Stimulated activated CD4-positive, alpha-beta T cell treated with anti-CD3 and anti-CD28 coated beads, Interleukin-4, amount 100 ng/mL, for 24 hours (primary cell): ENCODE measurements at regions not wholly inside any gene's neighbourhood (a gene's known extent, or its start where the extent isn't known, plus 50 kb on each side); places are given as distances from the start of the nearest gene placed in this dataset.

Experiments used
- DNase-seq: peaks from one replicate; pipeline ENCODE4 v3.0.0-alpha.2; 2020

DNA sequence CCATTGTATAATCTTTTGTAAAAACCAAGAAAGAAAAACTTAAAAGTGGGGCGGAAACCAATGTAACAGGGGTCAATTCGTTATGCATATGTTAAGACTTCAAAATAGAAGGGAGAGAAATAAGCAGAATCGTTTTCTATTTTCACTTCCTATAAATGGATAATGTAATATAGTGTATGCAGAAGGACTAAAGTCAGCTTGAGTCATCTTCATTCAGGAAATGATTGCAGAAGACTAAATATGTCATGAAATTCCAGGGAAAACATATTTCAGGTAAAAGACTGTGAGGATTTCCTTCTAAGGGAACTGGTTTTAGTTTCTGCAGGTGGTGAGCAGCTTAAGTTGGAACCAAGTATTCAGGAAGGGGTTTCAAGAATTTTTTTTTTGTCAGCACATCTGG is 753.3 kb downstream of the IRX1 start:
- no peak for DNase-seq

DNA sequence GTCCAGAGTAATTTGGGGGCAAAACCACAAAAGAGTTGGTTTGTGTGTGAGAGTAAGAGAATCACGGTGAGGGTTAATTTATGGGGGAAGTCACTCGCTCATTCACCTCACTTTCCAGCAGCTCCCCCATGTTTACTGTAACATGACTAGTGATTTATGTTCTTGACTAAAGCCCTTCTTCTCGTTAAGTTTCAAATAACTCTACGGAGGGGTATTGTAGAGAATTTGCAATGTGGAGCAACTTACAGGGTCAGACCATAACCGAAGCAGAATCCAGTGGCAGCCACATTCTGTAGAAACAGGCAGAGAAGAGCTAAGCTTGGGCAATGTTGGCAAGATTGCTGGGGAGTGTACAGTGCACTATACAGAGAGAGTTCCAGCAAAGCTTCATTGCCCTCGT is 760.6 kb downstream of the IRX1 start:
- no peak for DNase-seq

- DNase-seq = no peak
Measured at GRCh38 chr5:4359847-4360246, 764.2 kb downstream of the IRX1 start.

DNA sequence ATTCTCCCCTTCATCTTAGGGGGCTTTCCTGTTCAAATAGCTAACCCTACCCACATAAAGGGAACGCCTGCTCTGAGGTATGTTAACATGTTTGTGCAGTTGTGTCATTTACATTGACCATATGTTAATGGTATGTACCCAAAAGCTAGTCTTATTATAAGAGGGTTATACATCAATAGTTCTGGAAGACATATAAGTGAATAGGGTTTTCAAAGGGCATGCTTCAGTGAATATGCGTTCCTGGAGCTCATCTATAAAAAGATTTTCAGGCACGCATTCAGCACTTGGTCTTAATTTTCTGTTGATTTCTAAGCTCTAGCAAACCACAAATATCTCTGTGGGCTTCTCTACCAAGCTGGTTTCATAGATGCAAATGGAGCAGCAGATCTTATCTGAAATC is 766.1 kb downstream of the IRX1 start:
- DNase-seq = no peak

DNA sequence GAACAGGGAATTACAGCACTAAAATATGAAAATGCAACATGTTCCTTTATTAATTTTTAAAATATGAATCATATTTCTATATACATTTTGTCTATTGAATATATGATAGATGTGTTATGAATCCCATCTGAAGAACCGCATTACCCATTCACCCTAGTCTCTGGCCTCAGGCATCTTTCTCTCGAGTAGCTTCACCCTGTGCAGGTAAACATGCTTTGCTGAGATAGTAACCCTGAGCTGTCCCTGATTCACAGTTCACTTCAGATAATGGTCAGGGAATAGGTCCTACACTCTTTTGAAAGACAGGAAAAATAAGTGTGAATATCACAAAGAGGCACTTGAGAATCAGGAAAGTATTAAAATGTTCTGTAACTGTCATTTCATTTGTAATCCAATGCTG is 766.8 kb downstream of the IRX1 start:
- DNase-seq = no peak

DNA sequence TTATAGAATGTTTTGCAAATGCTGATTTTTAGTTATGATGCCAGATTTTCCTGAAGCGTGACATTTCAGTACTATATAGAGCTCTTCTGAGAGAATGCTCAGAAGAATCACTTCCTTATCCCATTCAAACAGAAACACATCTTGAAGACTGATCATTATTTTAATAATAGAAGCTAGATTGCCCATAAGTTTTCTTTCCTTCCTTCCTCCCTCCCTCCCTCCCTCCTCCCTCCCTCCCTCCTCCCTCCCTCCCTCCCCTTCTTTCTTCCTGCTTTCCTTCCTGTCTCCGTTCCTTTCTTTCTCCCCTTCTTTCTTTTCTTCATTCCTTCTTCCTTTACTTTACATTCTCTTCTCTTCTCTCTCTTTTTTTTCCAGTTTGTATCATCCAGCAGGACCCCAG is 767.4 kb downstream of the IRX1 start:
- no peak for DNase-seq

DNA sequence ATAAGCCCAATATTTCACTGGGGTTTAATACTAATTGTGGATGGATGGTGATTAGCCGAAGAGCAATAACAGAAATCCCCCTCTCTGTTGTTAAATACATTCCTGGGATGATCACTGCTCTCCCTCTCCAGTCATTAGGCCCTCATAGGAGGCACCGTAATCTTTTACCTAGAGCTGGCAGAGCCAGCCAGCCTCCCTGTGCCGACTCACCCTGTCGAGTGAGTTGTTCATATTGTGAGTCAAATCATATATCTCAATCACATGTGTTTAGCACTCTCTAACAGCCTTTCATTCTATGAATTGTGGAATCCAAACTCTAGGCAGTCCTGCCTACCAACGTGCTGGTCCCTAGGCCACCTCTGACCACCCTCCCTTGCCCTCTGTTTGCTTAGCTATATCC is 771.0 kb downstream of the IRX1 start:
- no peak for DNase-seq

- no peak for DNase-seq
Measured at GRCh38 chr5:4370218-4370617, 769.9 kb upstream of the ADAMTS16 start.

- no peak for DNase-seq
Measured at GRCh38 chr5:4372481-4372880, 767.6 kb upstream of the ADAMTS16 start.

GRCh38 chr5:4373051-4373820 is 766.9 kb upstream of the ADAMTS16 start:
- DNase-seq = no peak

- no peak for DNase-seq
Measured at GRCh38 chr5:4374866-4375265, 765.3 kb upstream of the ADAMTS16 start.

DNA sequence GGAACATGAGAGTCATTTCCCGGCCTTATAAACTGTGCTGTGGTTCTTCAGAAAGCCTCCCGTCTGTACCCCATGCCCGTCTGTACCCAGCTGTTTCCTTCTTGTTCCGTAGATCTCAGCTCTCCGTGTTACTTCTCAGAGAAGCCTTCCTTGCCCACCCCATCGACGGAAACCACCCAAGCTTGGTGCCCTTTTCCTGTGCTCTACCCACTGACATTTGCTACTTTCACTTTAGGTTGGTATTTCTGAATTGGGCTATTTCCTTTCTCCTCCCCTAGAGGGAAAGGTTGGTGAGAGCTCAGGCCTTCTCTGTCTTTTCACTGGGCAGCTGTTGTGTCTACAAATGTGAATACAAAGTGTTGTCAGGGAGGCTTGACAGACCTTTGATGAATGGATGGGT is 764.5 kb upstream of the ADAMTS16 start:
- no peak for DNase-seq

DNA sequence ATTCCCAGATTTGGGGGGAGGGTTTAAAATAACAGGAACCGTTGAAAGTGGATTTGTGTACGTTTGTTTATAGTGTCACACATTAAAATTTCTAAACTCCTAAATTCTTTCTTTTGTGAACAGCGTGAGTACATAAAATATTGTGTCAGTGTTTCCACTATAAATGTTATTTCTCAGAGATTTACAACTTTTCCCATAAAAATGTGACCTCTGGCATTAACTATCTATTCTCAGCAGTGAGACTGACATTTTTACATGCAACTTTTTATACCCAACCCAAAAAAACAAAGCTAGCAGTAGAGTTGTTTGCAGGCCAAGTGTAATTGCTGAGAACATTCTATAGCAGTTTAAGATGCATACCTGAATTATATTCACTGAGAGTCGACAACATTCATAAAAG is 757.0 kb upstream of the ADAMTS16 start:
- no peak for DNase-seq

GRCh38 chr5:4383518-4384198 is 756.5 kb upstream of the ADAMTS16 start:
- no peak for DNase-seq

GRCh38 chr5:4384649-4385048 is 755.5 kb upstream of the ADAMTS16 start:
- no peak for DNase-seq

- DNase-seq = no peak
Measured at GRCh38 chr5:4386152-4386551, 754.0 kb upstream of the ADAMTS16 start.

- DNase-seq = no peak
Measured at GRCh38 chr5:4387290-4387689, 752.8 kb upstream of the ADAMTS16 start.

GRCh38 chr5:4395752-4396151 is 744.4 kb upstream of the ADAMTS16 start:
- no peak for DNase-seq

DNA sequence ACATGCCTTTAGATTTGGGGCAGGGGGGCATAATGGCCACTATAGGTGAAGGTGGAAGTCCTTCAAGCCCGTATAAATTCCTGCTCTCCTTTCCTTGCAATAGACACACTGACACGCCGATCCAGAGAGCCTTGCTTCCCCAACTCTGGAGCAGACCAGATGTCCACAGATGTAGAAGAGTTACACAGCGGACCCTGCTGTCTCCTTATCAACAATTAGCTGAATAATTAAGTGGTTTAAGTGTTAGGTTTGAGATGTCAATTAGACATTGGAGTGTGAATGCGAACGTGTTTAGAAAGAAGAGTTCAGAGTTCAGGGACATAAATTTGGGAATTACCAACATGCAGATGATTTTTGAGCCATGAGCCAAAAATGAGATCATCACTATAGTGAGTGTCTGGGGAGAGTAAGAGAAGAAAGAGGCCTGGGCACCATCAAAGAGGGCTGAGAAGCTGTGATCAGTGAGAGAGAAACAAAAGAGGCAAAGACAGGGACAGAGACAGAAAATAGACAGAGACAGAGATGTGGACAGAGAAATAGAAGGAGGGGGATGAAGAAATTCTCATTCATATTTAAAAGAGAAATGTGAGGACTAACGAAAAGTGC is 734.4 kb upstream of the ADAMTS16 start:
- DNase-seq = no peak

GRCh38 chr5:4410151-4410550 is 730.0 kb upstream of the ADAMTS16 start:
- DNase-seq = no peak

DNA sequence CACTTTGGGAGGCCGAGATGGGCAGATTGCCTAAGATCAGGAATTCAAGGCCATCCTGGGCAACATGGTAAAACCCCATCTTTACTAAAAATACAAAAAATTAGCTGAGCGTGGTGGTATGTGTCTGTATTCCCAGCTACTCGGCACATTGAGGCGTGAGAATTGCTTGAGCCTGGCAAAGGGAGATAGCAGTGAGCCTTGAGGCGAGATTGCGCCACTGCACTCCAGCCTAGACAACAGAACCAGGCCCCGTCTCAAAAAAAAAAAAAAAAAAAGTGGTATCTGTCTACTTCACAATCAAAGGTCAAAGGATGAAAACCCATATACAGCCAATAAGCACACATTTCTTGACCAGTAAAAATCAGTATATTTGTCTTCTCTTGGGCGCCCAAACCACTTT is 728.5 kb upstream of the ADAMTS16 start:
- no peak for DNase-seq

- no peak for DNase-seq
Measured at GRCh38 chr5:4413996-4414395, 726.1 kb upstream of the ADAMTS16 start.

DNA sequence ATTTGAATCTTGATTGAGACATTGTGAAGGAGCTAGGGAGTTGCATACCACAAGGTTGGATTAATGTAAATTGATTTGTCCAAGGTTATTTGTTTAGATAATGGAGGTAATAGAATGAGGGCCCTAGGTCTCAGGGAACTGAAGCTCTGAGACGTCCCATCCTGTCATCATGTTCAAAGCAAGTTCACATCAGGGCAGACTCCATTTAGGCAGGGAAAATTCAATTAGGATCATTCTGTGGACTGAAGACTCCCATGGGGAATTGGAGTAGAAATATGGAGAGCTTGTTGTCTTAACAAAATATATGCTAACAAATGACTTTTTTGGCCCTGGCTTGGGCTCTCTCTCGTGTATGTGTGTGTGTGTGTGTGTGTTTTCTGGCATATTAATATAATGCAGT is 722.0 kb upstream of the ADAMTS16 start:
- no peak for DNase-seq

GRCh38 chr5:4419281-4419680 is 720.8 kb upstream of the ADAMTS16 start:
- no peak for DNase-seq
